CD14-positive monocyte (primary cell): ENCODE measurements at regions not wholly inside any gene's neighbourhood (a gene's known extent, or its start where the extent isn't known, plus 50 kb on each side); places are given as distances from the start of the nearest gene placed in this dataset.

Source experiments
- DNase-seq, 3 donors: peaks; one replicate each; pipeline ENCODE4 v3.0.0-alpha.2; 2011 to 2022
- H2AFZ ChIP-seq: 2 replicates; pipeline ENCODE4 v1.6.0; 2012; ENCODE audit warnings: mild to moderate bottlenecking, low read depth, low read length, inconsistent platforms; ENCODE audit not compliant: insufficient read depth, poor library complexity, severe bottlenecking
- H3K27ac ChIP-seq, 2 donors: 1 replicate in 1 of 2; 2 replicates in 1 of 2; pipeline ENCODE4 v1.5.1; 2012 to 2013; ENCODE audit warnings: low read length in 2 of 2, control low read depth in 1 of 2, inconsistent platforms in 1 of 2, low read depth in 1 of 2, mild to moderate bottlenecking in 1 of 2
- H3K27me3 ChIP-seq, 2 donors: one replicate each; pipeline versions ENCODE4 v1.6.0 to v1.6.1; 2011 to 2013; ENCODE audit warnings: low read length in 2 of 2; ENCODE audit not compliant: control insufficient read depth in 2 of 2, insufficient read depth in 2 of 2
- H3K36me3 ChIP-seq, 2 donors: replicated peaks in 1 of 2; 1 replicate in 1 of 2; 2 replicates in 1 of 2; pipeline versions ENCODE4 v1.5.1 to v1.6.1; 2012 to 2013; ENCODE audit warnings: low read length in 2 of 2, control low read depth in 1 of 2, inconsistent platforms in 1 of 2, mild to moderate bottlenecking in 1 of 2; ENCODE audit not compliant: insufficient read depth in 2 of 2, control insufficient read depth in 1 of 2
- H3K4me1 ChIP-seq, 2 donors: 1 replicate in 1 of 2; 2 replicates in 1 of 2; pipeline versions ENCODE4 v1.5.1 to v1.6.1; 2012 to 2013; ENCODE audit warnings: low read length in 2 of 2, control low read depth in 1 of 2, inconsistent platforms in 1 of 2, mild to moderate bottlenecking in 1 of 2, moderate library complexity in 1 of 2; ENCODE audit not compliant: insufficient read depth in 2 of 2, control insufficient read depth in 1 of 2
- H3K4me2 ChIP-seq: replicated peaks from 2 replicates; pipeline ENCODE3; 2012; ENCODE audit warnings: low read length, moderate library complexity, mild to moderate bottlenecking; ENCODE audit not compliant: poor library complexity, severe bottlenecking; ENCODE audit errors: extremely low read depth
- H3K4me3 ChIP-seq, 3 experiments: fragments of 200-600 bp in 1 of 3; sonication (generic) in 1 of 3; replicated peaks in 1 of 3; 1 replicate in 2 of 3; 2 replicates in 1 of 3; pipeline ENCODE4 v1.5.1; 2011 to 2013; ENCODE audit warnings: low read length in 3 of 3, mild to moderate bottlenecking in 3 of 3, control low read depth in 2 of 3, low read depth in 2 of 3, inconsistent platforms in 1 of 3, moderate library complexity in 1 of 3
- H3K79me2 ChIP-seq: 2 replicates; pipeline ENCODE4 v1.6.0; 2012; ENCODE audit warnings: mild to moderate bottlenecking, control low read depth, inconsistent platforms, low read length, moderate library complexity; ENCODE audit not compliant: insufficient read depth
- H3K9ac ChIP-seq: 2 replicates; pipeline ENCODE4 v1.6.0; 2017; ENCODE audit warnings: low read length, mild to moderate bottlenecking; ENCODE audit not compliant: insufficient read depth, poor library complexity, severe bottlenecking
- H3K9me3 ChIP-seq, 2 donors: replicated peaks in 1 of 2; 1 replicate in 1 of 2; 2 replicates in 1 of 2; pipeline versions ENCODE4 v1.5.1 to v1.6.1; 2012 to 2013; ENCODE audit warnings: low read length in 2 of 2, control low read depth in 1 of 2; ENCODE audit not compliant: control insufficient read depth in 1 of 2, insufficient read depth in 1 of 2
- H4K20me1 ChIP-seq: 2 replicates; pipeline ENCODE4 v1.6.0; 2012; ENCODE audit warnings: mild to moderate bottlenecking, low read length, control low read depth, moderate library complexity; ENCODE audit not compliant: insufficient read depth
- H3K27ac Mint-ChIP-seq, 7 donors: one replicate each; pipeline ENCODE4 v1.8.0; 2020; ENCODE audit warnings: mild to moderate bottlenecking in 7 of 7, mixed read lengths in 7 of 7, moderate library complexity in 6 of 7, inconsistent platforms in 2 of 7
- H3K27me3 Mint-ChIP-seq, 3 donors: one replicate each; pipeline ENCODE4 v1.8.0; 2021 to 2022; ENCODE audit warnings: low read depth in 3 of 3, mild to moderate bottlenecking in 3 of 3, mixed read lengths in 3 of 3, moderate library complexity in 3 of 3, inconsistent platforms in 1 of 3
- H3K36me3 Mint-ChIP-seq, 2 donors: one replicate each; pipeline ENCODE4 v1.8.0; 2020; ENCODE audit warnings: mixed read lengths in 2 of 2, inconsistent platforms in 1 of 2, mild to moderate bottlenecking in 1 of 2
- H3K4me1 Mint-ChIP-seq: one replicate; pipeline ENCODE4 v1.8.0; 2020; ENCODE audit warnings: mild to moderate bottlenecking, mixed read lengths
- H3K4me3 Mint-ChIP-seq, 2 donors: one replicate each; pipeline ENCODE4 v1.8.0; 2020; ENCODE audit warnings: mild to moderate bottlenecking in 2 of 2, mixed read lengths in 2 of 2, moderate library complexity in 1 of 2
- H3K9me3 Mint-ChIP-seq, 7 donors: one replicate each; pipeline ENCODE4 v1.8.0; 2020 to 2022; ENCODE audit warnings: mixed read lengths in 7 of 7, mild to moderate bottlenecking in 6 of 7, moderate library complexity in 6 of 7, inconsistent platforms in 2 of 7
- WGBS: methylation state at CpG from one replicate; pipeline ENCODE4 v1.1.5; 2013; ENCODE audit warnings: missing lambda C conversion rate; ENCODE audit not compliant: insufficient coverage; 5-methylcytosine and 5-hydroxymethylcytosine counted together
- intact Hi-C, 2 donors: fragments of 100-400 bp; cut with micrococcal nuclease; formaldehyde crosslinking; loops; one replicate each; pipeline versions ENCODE4 v1.15.0 to v1.15.1; 2023
- TF ChIP-seq, protein P1 (sequence below): fragments of 200-600 bp; IDR thresholded peaks from one replicate; pipeline ENCODE4 v1.8.0; 2022; ENCODE audit warnings: antibody characterized with exemption, mild to moderate bottlenecking

DNA sequence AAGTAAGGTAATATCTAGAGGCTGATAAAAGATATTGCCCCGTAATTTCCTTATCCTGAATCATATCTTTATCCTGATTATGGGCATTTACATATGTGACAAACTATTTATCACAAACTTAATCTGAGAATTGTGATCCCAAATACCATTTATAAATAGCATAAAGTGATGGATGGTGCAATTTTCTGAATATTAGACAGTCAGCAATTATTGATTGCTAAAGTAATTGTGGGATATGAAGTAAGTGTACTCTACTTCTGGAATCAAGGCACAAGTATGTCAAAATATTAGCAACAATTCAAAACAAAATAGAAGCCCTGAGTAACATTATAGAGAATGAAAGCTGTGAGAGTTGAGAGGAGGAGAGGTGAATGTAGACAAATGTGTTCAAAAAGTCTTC lies 361.9 kb upstream of the CDH6 start:
- Histone ChIP-seq H2AFZ (no peak overlapping the region), H3K36me3 (no peaks in the 10 kb centered on the region), H4K20me1 (no peaks in the 10 kb centered on the region), H3K79me2 (no peaks in the 10 kb centered on the region), H3K4me2 (no peak overlapping the region), H3K9ac (no peak overlapping the region), H3K27ac (no peak overlapping the region), H3K4me3 (no peak overlapping the region), H3K9me3 (peaks cover 4 to 6% of the 10 kb centered on the region in 2 donors), H3K27me3 (no peaks in the 10 kb centered on the region), H3K4me1 (no peaks in the 10 kb centered on the region)
- H3K9me3 Mint-ChIP-seq: peaks cover 0 to 12% (median 2%) of the 10 kb centered on the region in 7 donors
- no peaks in the 10 kb centered on the region for H3K36me3 Mint-ChIP-seq
- H3K4me1 Mint-ChIP-seq: no peaks in the 10 kb centered on the region
- intact Hi-C loops: no loop called here
- no peak overlapping the region for H3K27ac Mint-ChIP-seq
- no CpG with 5 or more reads among the region's 1 CpG for WGBS
- no peak overlapping the region for H3K4me3 Mint-ChIP-seq
- no peak for DNase-seq
- H3K27me3 Mint-ChIP-seq: no peaks in the 10 kb centered on the region
- TF ChIP-seq, protein P1, sequence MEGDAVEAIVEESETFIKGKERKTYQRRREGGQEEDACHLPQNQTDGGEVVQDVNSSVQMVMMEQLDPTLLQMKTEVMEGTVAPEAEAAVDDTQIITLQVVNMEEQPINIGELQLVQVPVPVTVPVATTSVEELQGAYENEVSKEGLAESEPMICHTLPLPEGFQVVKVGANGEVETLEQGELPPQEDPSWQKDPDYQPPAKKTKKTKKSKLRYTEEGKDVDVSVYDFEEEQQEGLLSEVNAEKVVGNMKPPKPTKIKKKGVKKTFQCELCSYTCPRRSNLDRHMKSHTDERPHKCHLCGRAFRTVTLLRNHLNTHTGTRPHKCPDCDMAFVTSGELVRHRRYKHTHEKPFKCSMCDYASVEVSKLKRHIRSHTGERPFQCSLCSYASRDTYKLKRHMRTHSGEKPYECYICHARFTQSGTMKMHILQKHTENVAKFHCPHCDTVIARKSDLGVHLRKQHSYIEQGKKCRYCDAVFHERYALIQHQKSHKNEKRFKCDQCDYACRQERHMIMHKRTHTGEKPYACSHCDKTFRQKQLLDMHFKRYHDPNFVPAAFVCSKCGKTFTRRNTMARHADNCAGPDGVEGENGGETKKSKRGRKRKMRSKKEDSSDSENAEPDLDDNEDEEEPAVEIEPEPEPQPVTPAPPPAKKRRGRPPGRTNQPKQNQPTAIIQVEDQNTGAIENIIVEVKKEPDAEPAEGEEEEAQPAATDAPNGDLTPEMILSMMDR: no peak

DNA sequence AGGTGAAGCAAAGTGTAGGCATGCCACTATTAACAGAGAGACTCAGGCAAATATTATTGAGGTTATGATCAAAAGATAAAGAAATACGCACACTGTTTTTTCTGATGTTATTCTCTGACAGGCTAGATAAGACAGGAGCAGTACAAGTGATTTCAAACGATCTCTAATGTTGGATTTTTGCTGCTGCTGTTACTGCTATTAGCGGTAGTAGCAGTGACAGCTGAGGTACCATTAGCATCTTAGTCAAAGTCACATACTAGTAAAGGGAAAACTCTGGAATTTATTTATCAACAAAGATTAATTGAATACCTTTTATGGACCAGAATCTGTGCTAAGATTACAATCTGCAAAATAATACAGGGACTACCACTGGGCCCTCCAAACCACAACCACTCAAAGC lies 362.4 kb upstream of the CDH6 start:
- H3K27me3 Mint-ChIP-seq: no peaks in the 10 kb centered on the region
- no peak overlapping the region for H2AFZ ChIP-seq
- no peaks in the 10 kb centered on the region for H3K36me3 Mint-ChIP-seq
- TF ChIP-seq, protein P1: no peak
- peaks cover 4 to 6% of the 10 kb centered on the region in 2 donors for H3K9me3 ChIP-seq
- no peak for DNase-seq
- H3K36me3 ChIP-seq: no peaks in the 10 kb centered on the region
- H3K27ac Mint-ChIP-seq: no peak overlapping the region
- peaks cover 0 to 9% (median 2%) of the 10 kb centered on the region in 7 donors for H3K9me3 Mint-ChIP-seq
- WGBS: 20% methylated on average over 1 of the region's 3 CpGs
- H3K4me1 ChIP-seq: no peaks in the 10 kb centered on the region
- no peaks in the 10 kb centered on the region for H4K20me1 ChIP-seq
- H3K27ac ChIP-seq: no peak overlapping the region
- intact Hi-C loops: no loop called here
- no peaks in the 10 kb centered on the region for H3K79me2 ChIP-seq
- H3K4me3 Mint-ChIP-seq: no peak overlapping the region
- H3K4me2 ChIP-seq: no peak overlapping the region
- H3K27me3 ChIP-seq: no peaks in the 10 kb centered on the region
- H3K4me1 Mint-ChIP-seq: no peaks in the 10 kb centered on the region
- H3K9ac ChIP-seq: no peak overlapping the region
- H3K4me3 ChIP-seq: no peak overlapping the region
